Neural crest cell (in vitro differentiated cells): ENCODE measurements at regions not wholly inside any gene's neighbourhood (a gene's known extent, or its start where the extent isn't known, plus 50 kb on each side); places are given as distances from the start of the nearest gene placed in this dataset.

Experiments used
- DNase-seq: peaks from one replicate; pipeline ENCODE4 v3.0.0; 2021; ENCODE audit warnings: low read depth, mixed read lengths, low spot score
- H3K27ac Mint-ChIP-seq: one replicate; pipeline ENCODE4 v1.8.0; 2021; ENCODE audit warnings: mild to moderate bottlenecking, mixed read lengths; ENCODE audit not compliant: unreplicated experiment
- H3K27me3 Mint-ChIP-seq: 2 replicates; pipeline ENCODE4 v1.8.0; 2021; ENCODE audit warnings: low read depth, mild to moderate bottlenecking, mixed read lengths
- H3K36me3 Mint-ChIP-seq: 2 replicates; pipeline ENCODE4 v1.8.0; 2021; ENCODE audit warnings: low read depth, mild to moderate bottlenecking, mixed read lengths
- H3K4me1 Mint-ChIP-seq: 2 replicates; pipeline ENCODE4 v1.8.0; 2021; ENCODE audit warnings: mixed read lengths
- H3K4me3 Mint-ChIP-seq: one replicate; pipeline ENCODE4 v1.8.0; 2021; ENCODE audit warnings: mild to moderate bottlenecking, mixed read lengths
- H3K9me3 Mint-ChIP-seq: 2 replicates; pipeline ENCODE4 v1.8.0; 2021; ENCODE audit warnings: mixed read lengths
- CTCF ChIP-seq: fragments of 200-600 bp; sonication (generic); conservative IDR thresholded peaks from 2 replicates; pipeline ENCODE4 v1.5.0; 2021; ENCODE audit warnings: antibody characterized with exemption, mild to moderate bottlenecking

GRCh38 chr20:40931410-40932044 lies 97.1 kb upstream of the TOP1 start:
- Mint-ChIP-seq H3K27me3 (no peaks in the 10 kb centered on the region), H3K4me3 (no peak overlapping the region), H3K27ac (no peak overlapping the region), H3K4me1 (peaks cover 12% of the 10 kb centered on the region), H3K9me3 (peaks cover 5% of the 10 kb centered on the region), H3K36me3 (no peaks in the 10 kb centered on the region)
- no peak for TF ChIP-seq CTCF
- DNase-seq: no peak

GRCh38 chr20:40932436-40932835 lies 96.2 kb upstream of the TOP1 start:
- peaks cover 5% of the 10 kb centered on the region for H3K27me3 Mint-ChIP-seq
- TF ChIP-seq CTCF: no peak
- H3K9me3 Mint-ChIP-seq: peaks cover 7% of the 10 kb centered on the region
- no peak overlapping the region for H3K27ac Mint-ChIP-seq
- no peak for DNase-seq
- H3K4me3 Mint-ChIP-seq: no peak overlapping the region
- no peaks in the 10 kb centered on the region for H3K36me3 Mint-ChIP-seq
- H3K4me1 Mint-ChIP-seq: peaks cover 8% of the 10 kb centered on the region

- Mint-ChIP-seq H3K27ac (no peak overlapping the region), H3K36me3 (no peaks in the 10 kb centered on the region), H3K9me3 (peaks cover 7% of the 10 kb centered on the region)
Observed at GRCh38 chr20:40933758-40934157, 94.9 kb upstream of the TOP1 start.

GRCh38 chr20:40938020-40938419 lies 90.6 kb upstream of the TOP1 start:
- no peak overlapping the region for H3K27ac Mint-ChIP-seq
- H3K36me3 Mint-ChIP-seq: no peaks in the 10 kb centered on the region
- H3K4me1 Mint-ChIP-seq: no peaks in the 10 kb centered on the region
- peaks cover 7% of the 10 kb centered on the region for H3K9me3 Mint-ChIP-seq
- peaks cover 6% of the 10 kb centered on the region for H3K27me3 Mint-ChIP-seq
- no peak for TF ChIP-seq CTCF
- no peak for DNase-seq
- no peak overlapping the region for H3K4me3 Mint-ChIP-seq

More at GRCh38 chr20:40933758-40934157, 94.9 kb upstream of the TOP1 start:
- Mint-ChIP-seq H3K4me3 (no peak overlapping the region), H3K27me3 (peaks cover 6% of the 10 kb centered on the region), H3K4me1 (no peaks in the 10 kb centered on the region)
- TF ChIP-seq CTCF: no peak
- no peak for DNase-seq

- no peak overlapping the region for H3K27ac Mint-ChIP-seq
- peaks cover 6% of the 10 kb centered on the region for H3K27me3 Mint-ChIP-seq
- H3K36me3 Mint-ChIP-seq: no peaks in the 10 kb centered on the region
- H3K9me3 Mint-ChIP-seq: peaks cover 2% of the 10 kb centered on the region
- no peaks in the 10 kb centered on the region for H3K4me1 Mint-ChIP-seq
- DNase-seq: no peak
- TF ChIP-seq CTCF: no peak
- no peak overlapping the region for H3K4me3 Mint-ChIP-seq
Observed at GRCh38 chr20:40939667-40940066, 89.0 kb upstream of the TOP1 start.
